ENCODE measurements at regions not wholly inside any gene's neighbourhood (a gene's known extent, or its start where the extent isn't known, plus 50 kb on each side); places are given as distances from the start of the nearest gene placed in this dataset.

DNA sequence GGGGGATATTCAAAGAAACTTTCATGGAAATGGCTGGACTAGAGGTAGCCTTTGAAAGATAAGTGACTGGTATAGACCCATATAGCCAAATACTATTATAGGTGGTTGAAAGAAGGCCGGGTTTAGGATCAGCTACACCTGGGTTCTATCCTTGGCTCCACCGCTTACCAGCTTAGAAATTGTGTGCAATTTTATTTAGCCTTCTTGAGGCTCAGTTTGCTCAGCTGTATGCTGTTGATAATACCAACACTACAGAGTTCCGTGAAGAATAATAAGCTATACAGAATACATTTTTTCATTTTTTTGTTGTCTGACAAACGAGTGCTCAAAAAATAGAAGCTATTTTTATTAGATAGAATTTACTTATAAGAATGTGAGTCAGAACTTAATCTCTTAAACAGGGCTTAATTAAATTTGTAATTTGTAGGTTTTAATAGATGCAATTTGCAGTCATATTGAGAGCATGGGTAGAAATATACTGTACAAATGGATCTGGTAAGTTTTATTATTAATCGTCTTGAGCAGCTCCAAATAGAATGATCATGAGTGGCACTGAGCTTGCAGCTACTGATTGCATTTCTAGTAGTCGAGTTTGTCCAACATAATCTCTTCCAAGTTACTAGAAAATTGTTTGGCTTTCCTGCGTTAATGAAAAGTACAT lies 164.3 kb upstream of the PHYHIPL start:
- Histone ChIP-seq H3K27me3 (no peaks in the 10 kb centered on the region), H3K4me1 (no peaks in the 10 kb centered on the region), H3K4me3 (no peak overlapping the region), H3K9me3 (no peaks in the 10 kb centered on the region), H3K36me3 (no peaks in the 10 kb centered on the region), H3K27ac (no peak overlapping the region)
- 77 to 88% methylated on average over 7 of the region's 7 CpGs for WGBS, 2 donors (ENCODE audit: low coverage in 1 of 2)
- ATAC-seq, result no peak
- no peak for TF ChIP-seq EP300 (IDR thresholded peaks at IDR 0.05)
- TF ChIP-seq POLR2A (IDR thresholded peaks at IDR 0.05), result no peak
- TF ChIP-seq POLR2AphosphoS5 (IDR thresholded peaks at IDR 0.05), result no peak
- TF ChIP-seq, protein P1, sequence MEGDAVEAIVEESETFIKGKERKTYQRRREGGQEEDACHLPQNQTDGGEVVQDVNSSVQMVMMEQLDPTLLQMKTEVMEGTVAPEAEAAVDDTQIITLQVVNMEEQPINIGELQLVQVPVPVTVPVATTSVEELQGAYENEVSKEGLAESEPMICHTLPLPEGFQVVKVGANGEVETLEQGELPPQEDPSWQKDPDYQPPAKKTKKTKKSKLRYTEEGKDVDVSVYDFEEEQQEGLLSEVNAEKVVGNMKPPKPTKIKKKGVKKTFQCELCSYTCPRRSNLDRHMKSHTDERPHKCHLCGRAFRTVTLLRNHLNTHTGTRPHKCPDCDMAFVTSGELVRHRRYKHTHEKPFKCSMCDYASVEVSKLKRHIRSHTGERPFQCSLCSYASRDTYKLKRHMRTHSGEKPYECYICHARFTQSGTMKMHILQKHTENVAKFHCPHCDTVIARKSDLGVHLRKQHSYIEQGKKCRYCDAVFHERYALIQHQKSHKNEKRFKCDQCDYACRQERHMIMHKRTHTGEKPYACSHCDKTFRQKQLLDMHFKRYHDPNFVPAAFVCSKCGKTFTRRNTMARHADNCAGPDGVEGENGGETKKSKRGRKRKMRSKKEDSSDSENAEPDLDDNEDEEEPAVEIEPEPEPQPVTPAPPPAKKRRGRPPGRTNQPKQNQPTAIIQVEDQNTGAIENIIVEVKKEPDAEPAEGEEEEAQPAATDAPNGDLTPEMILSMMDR (IDR thresholded peaks at IDR 0.05), result no peak

DNA sequence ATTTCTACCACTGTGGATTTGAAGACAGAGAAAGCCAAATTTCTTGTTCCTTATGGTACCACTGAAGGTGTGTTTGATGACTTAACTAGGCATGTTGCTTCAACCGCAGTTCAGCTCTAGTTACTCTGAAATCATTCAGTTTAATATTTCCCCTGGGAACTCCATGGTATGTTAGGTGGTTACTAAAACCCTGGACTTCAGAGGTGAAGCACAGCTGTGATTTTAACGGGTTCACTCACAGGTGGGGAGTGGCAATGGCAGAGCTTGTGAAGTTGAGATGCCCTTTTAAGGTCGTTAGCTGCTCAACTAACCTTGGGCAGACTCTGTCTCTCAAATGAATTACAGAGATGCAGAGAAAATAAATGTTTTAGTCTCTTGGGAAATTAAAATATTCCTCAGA lies 163.6 kb upstream of the PHYHIPL start:
- no peaks in the 10 kb centered on the region for H3K9me3 ChIP-seq
- no peaks in the 10 kb centered on the region for H3K4me1 ChIP-seq
- ATAC-seq, result no peak
- H3K36me3 ChIP-seq, result no peaks in the 10 kb centered on the region
- H3K4me3 ChIP-seq, result no peak overlapping the region
- no peaks in the 10 kb centered on the region for H3K27me3 ChIP-seq
- 60 to 72% methylated on average over 1 to 3 of the region's 3 CpGs for WGBS, 2 donors (ENCODE audit: low coverage in 1 of 2)
- TF ChIP-seq, protein P1 (IDR thresholded peaks at IDR 0.05), result no peak
- no peak for TF ChIP-seq POLR2A (IDR thresholded peaks at IDR 0.05)
- no peak for TF ChIP-seq POLR2AphosphoS5 (IDR thresholded peaks at IDR 0.05)
- TF ChIP-seq EP300 (IDR thresholded peaks at IDR 0.05), result no peak
- no peak overlapping the region for H3K27ac ChIP-seq

DNA sequence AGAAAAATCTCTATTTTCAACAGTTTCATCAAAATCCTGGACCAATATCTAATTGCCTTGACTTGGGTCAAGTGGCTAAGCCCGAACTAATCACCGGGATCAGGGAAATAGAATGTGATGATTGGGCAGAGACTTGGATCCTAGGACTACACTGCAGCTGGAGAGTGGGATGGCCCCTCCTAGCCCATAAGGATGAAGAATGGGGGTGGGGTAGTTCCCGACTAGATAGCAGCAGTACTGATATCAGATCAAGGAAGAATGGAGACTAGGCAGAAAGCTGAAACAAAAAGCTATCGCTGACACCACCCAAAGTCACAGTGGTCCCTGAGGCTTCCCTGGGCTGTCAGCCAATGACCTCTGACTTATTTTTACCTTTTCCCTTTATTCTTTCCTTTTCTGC lies 160.4 kb upstream of the PHYHIPL start:
- Histone ChIP-seq H3K4me1 (no peaks in the 10 kb centered on the region), H3K4me3 (no peak overlapping the region), H3K27ac (no peak overlapping the region), H3K36me3 (no peaks in the 10 kb centered on the region), H3K27me3 (no peaks in the 10 kb centered on the region), H3K9me3 (no peaks in the 10 kb centered on the region)
- no peak for TF ChIP-seq POLR2A (IDR thresholded peaks at IDR 0.05)
- no peak for TF ChIP-seq POLR2AphosphoS5 (IDR thresholded peaks at IDR 0.05)
- TF ChIP-seq, protein P1 (IDR thresholded peaks at IDR 0.05), result no peak
- TF ChIP-seq EP300 (IDR thresholded peaks at IDR 0.05), result no peak
- 86 to 94% methylated on average over 3 to 4 of the region's 4 CpGs for WGBS, 2 donors (ENCODE audit: low coverage in 1 of 2)
- no peak for ATAC-seq

DNA sequence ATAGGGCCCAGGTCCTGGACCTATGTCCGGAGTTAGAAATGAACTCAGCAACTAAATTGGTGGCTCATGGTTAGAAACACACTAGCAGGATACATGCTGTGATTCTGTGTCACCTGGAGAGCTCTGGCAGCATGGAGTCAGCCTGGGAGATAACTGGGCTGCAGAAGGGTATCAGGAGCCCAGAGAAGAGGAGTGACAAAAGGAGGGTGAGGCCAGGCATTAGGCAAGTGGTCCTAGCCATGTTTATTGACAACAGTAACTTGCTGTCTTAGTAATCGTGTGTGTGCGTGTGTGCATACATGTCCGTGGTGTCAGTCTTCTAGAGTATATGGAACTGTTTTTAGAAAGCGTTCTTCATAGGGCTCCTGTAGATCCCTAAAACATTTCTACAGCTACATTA lies 157.5 kb upstream of the PHYHIPL start:
- no peaks in the 10 kb centered on the region for H3K9me3 ChIP-seq

More for the DNA sequence above, 157.5 kb upstream of the PHYHIPL start:
- whole genome bisulfite sequencing, 2 donors (ENCODE audit: low coverage in 1 of 2), result 45 to 67% methylated on average over 4 to 5 of the region's 5 CpGs
- TF ChIP-seq, protein P1 (IDR thresholded peaks at IDR 0.05), result no peak
- no peak for TF ChIP-seq POLR2AphosphoS5 (IDR thresholded peaks at IDR 0.05)
- no peak for TF ChIP-seq POLR2A (IDR thresholded peaks at IDR 0.05)
- TF ChIP-seq EP300 (IDR thresholded peaks at IDR 0.05), result no peak
- H3K4me1 ChIP-seq, result no peaks in the 10 kb centered on the region
- no peaks in the 10 kb centered on the region for H3K36me3 ChIP-seq
- H3K27ac ChIP-seq, result peak overlapping the region in 3 of 4 donors; percentile 21 to 46 (median 23)
- no peak for ATAC-seq
- peak overlapping the region in 1 of 2 donors; percentile 9 for H3K4me3 ChIP-seq
- no peaks in the 10 kb centered on the region for H3K27me3 ChIP-seq
